NCI-H2029 treated with DMSO at 0.1 percent for 48 hours (cell line): ENCODE measurements at regions not wholly inside any gene's neighbourhood (a gene's known extent, or its start where the extent isn't known, plus 50 kb on each side); places are given as distances from the start of the nearest gene placed in this dataset.
"Not testable (repeated sequence)": the region's sequence is repeated elsewhere in the genome, so short reads cannot be mapped to it uniquely, and the experiment has no call there.

Experiments used
- DNase-seq: peaks from one replicate; lab custom pipeline; 2025; lab: John Stamatoyannopoulos, UW

GRCh38 chr1:99361406-99361805, 97.1 kb downstream of the PLPPR4 start:
- DNase-seq = no peak

- DNase-seq = no peak
Observed at GRCh38 chr1:99363531-99363930, 99.2 kb downstream of the PLPPR4 start.

DNA sequence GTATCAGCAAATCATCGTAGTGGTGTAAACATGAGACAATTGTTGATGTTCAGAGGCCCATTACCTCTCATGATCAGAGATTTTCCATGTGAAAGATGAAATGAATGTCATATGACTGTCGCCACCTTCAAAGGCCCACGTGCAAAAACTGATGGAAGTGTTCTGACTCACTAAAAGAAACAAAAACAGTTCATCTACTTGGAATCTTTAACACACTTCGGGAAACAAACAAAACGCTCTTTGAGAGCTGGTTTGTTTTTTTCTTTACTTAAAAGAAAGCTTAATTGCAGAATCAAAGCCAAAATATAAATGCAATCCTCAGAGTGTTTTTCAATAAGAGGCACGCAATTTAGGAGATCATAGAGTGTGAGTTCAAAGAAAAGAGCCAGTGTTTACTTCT, 100.8 kb downstream of the PLPPR4 start:
- DNase-seq = no peak

DNA sequence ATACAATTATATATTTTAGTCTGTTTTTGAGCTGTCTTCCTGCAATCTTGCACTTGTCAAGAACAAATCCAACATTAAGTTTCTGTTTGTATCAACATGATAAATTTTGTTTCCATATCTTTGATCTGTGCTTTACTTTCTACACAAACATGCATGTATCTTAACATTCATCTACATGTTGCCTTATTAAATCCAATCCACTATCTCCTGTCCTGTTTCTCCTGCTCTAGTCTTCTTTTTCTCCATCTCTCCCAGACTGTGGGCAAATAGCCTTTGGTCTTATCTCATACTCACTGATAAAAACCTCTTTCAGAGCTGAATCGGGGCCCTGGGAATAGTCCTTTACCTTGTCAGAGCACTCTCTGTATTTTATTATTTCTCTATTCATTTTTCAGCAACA, 101.3 kb downstream of the PLPPR4 start:
- no peak for DNase-seq

DNA sequence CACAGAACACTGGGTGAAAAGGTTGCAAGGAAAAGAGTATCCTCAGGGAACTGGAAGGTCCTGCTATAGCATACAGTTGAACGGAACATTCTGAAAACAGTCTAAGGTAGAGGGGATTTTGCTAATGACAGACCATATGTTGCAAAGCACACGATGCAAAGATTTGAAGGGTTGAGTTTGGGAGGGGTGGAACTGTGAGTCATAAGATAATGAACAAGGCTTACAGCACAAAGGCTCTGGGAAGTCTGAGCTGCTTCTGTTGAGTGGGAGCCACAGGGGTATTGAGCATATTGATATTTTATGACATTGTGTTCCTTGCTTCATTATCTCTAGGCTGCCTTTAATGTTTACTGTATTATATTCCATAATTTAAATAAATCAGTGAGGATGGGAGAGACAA, 104.9 kb downstream of the PLPPR4 start:
- DNase-seq = no peak

- no peak for DNase-seq
Observed at GRCh38 chr1:99370476-99370875, 106.2 kb downstream of the PLPPR4 start.

- no peak for DNase-seq
Observed at GRCh38 chr1:99371413-99371812, 107.1 kb downstream of the PLPPR4 start.

GRCh38 chr1:99374109-99374508, 109.8 kb downstream of the PLPPR4 start:
- no peak for DNase-seq

DNA sequence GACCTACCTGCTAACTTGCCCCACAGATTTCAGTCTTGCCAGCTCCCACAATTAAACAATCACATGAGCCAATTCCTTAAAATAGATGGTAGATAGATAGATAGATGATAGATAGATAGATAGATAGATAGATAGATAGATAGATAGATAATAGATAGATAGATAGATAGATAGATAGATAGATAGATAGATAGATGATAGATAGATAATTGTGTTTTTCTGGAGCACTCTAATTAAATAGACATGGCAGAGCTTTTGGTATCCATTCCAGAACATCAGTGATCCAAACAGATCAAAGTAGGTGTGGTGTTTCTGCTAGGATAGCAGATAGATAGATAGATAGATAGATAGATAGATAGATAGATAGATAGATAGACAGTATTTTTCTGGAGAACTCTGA, 110.4 kb downstream of the PLPPR4 start:
- DNase-seq = not testable (repeated sequence)

GRCh38 chr1:99384021-99384420, 119.7 kb downstream of the PLPPR4 start:
- DNase-seq = no peak

DNA sequence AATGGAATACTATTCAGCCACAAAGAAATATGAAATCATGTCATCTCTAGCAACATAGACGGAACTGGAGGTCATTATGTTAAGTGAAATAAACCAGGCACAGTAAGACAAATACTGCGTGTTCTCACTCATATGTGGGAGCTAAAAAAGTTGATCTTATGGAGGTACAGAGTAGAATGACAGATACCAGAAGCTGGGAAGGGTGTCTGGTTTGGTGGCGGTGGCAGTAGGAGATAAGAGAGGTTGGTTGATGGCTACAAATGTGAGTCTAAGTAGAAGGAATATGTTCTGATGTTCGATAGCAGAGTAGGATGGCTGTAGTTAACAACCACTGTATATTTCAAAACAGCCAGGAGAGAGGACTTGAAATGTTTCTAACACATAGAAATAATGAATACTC, 121.6 kb downstream of the PLPPR4 start:
- DNase-seq = no peak

DNA sequence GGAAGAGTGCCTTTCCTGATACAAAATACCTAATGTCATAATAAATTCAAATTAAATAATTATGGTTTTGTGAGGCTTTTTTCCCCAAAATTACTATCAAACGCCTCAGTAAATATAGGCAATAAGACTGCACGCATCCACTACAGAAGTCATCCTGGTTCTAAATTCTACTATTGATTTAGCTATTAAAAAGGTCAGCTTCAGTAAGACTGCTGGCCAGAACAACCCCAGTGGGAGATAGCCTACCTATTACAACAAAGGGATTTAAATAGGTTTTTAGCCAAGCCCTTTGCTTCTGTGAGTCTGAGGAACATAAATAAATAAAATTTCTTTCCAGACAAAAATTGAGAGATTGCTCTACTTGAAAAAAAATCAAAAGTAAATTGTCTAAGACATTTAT, 132.1 kb downstream of the PLPPR4 start:
- no peak for DNase-seq

- no peak for DNase-seq
Observed at GRCh38 chr1:99397029-99397428, 132.7 kb downstream of the PLPPR4 start.

GRCh38 chr1:99397863-99398262, 133.6 kb downstream of the PLPPR4 start:
- DNase-seq = no peak

DNA sequence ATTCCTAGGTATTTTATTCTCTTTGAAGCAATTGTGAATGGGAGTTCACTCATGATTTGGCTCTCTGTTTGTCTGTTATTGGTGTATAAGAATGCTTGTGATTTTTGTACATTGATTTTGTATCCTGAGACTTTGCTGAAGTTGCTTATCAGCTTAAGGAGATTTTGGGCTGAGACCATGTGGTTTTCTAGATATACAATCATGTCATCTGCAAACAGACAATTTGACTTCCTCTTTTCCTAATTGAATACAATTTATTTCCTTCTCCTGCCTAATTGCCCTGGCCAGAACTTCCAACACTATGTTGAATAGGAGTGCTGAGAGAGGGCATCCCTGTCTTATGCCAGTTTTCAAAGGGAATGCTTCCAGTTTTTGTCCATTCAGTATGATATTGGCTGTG, 137.3 kb downstream of the PLPPR4 start:
- not testable (repeated sequence) for DNase-seq

DNA sequence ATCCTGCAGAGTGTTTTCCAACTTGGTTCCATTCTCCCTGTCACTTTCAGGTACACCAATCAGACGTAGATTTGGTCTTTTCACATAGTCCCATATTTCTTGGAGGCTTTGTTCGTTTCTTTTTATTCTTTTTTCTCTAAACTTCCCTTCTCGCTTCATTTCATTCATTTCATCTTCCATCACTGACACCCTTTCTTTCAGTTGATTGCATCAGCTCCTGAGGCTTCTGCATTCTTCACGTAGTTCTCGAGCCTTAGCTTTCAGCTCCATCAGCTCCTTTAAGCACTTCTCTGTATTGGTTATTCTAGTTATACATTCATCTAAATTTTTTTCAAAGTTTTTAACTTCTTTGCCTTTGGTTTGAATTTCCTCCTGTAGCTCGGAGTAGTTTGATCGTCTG, 140.1 kb downstream of the PLPPR4 start:
- not testable (repeated sequence) for DNase-seq

- DNase-seq = not testable (repeated sequence)
Observed at GRCh38 chr1:99405325-99405724, 141.0 kb downstream of the PLPPR4 start.

DNA sequence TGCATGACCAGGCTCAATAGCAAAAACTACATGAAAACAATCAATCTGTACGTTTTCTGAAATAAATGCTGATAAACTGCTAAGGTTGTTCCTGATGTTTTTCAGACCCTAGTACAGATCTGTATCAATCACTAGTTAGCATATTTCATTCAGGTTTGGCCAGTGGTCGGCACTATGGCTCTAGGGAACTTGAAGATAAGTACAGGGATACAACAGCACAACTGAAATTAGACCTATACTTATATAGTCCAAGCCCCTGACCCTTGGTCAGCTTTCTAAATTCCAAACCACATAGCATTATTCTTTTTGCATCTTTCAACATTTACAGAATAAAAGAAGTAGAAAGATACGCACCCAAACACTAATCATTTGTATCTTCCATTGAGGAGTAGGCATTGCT, 142.7 kb downstream of the PLPPR4 start:
- no peak for DNase-seq

- no peak for DNase-seq
Observed at GRCh38 chr1:99424087-99424486, 159.8 kb downstream of the PLPPR4 start.

- DNase-seq = no peak
Observed at GRCh38 chr1:99429754-99430153, 165.5 kb downstream of the PLPPR4 start.

DNA sequence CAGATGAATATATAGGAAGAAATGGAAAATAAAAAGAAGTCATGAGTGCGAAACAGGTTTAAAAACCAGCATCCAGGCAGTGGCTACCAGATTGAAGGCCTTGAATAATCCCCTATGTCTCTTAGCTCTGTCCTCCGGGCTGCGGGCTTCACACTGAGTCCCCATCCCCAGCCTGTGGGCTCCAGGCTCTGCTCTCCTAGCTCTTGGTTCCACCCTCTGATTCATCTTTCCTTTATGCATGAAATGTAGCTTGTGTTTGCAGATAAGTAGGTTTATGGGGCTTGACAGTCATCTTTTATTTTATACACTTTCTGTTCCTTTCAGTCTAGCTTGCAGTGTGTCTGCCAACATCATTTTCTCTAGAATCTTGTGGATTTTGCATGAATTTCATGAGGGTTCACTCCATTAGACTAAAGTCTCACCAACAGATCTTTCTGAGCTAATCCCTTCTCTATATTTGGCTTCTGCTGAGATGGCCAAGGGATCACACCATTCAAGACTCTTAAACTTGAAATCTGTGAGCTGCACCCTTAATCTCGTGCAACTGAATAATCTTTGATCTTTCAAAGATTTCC, 174.5 kb downstream of the PLPPR4 start:
- DNase-seq = no peak

- no peak for DNase-seq
Observed at GRCh38 chr1:99439433-99440075, 175.3 kb downstream of the PLPPR4 start.

- DNase-seq = no peak
Observed at GRCh38 chr1:99441299-99442095, 177.2 kb downstream of the PLPPR4 start.
